ENCODE measurements at regions not wholly inside any gene's neighbourhood (a gene's known extent, or its start where the extent isn't known, plus 50 kb on each side); places are given as distances from the start of the nearest gene placed in this dataset.

DNA sequence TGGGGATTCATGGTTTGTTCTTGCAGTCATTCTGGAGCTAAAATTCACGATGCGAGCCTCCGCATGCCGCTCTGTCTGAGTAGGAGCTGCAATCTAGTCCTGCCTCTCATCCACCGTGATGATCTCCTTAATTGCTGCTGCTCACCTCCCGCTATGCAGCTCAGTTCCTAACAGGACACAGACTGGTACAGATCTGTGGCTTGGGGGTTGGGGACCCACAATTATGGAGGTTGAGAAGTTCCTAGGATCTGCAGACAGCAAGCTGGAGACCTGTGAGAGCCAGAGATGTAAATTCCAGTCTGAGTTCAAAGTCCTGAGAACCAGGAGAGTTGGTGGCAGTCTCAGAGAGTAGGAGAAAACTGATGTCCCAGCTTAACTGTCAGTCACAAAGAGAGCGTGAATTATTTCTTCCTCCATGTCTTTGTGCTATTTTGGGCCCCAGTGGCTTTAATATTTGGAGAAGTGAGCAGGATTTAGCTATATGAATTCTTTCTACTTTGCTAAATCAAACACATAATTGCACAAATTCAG is 378.7 kb upstream of the MAN1A1 start:
- TF ChIP-seq, protein P1, sequence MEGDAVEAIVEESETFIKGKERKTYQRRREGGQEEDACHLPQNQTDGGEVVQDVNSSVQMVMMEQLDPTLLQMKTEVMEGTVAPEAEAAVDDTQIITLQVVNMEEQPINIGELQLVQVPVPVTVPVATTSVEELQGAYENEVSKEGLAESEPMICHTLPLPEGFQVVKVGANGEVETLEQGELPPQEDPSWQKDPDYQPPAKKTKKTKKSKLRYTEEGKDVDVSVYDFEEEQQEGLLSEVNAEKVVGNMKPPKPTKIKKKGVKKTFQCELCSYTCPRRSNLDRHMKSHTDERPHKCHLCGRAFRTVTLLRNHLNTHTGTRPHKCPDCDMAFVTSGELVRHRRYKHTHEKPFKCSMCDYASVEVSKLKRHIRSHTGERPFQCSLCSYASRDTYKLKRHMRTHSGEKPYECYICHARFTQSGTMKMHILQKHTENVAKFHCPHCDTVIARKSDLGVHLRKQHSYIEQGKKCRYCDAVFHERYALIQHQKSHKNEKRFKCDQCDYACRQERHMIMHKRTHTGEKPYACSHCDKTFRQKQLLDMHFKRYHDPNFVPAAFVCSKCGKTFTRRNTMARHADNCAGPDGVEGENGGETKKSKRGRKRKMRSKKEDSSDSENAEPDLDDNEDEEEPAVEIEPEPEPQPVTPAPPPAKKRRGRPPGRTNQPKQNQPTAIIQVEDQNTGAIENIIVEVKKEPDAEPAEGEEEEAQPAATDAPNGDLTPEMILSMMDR (IDR thresholded peaks at IDR 0.05): no peak
- TF ChIP-seq, protein P2, sequence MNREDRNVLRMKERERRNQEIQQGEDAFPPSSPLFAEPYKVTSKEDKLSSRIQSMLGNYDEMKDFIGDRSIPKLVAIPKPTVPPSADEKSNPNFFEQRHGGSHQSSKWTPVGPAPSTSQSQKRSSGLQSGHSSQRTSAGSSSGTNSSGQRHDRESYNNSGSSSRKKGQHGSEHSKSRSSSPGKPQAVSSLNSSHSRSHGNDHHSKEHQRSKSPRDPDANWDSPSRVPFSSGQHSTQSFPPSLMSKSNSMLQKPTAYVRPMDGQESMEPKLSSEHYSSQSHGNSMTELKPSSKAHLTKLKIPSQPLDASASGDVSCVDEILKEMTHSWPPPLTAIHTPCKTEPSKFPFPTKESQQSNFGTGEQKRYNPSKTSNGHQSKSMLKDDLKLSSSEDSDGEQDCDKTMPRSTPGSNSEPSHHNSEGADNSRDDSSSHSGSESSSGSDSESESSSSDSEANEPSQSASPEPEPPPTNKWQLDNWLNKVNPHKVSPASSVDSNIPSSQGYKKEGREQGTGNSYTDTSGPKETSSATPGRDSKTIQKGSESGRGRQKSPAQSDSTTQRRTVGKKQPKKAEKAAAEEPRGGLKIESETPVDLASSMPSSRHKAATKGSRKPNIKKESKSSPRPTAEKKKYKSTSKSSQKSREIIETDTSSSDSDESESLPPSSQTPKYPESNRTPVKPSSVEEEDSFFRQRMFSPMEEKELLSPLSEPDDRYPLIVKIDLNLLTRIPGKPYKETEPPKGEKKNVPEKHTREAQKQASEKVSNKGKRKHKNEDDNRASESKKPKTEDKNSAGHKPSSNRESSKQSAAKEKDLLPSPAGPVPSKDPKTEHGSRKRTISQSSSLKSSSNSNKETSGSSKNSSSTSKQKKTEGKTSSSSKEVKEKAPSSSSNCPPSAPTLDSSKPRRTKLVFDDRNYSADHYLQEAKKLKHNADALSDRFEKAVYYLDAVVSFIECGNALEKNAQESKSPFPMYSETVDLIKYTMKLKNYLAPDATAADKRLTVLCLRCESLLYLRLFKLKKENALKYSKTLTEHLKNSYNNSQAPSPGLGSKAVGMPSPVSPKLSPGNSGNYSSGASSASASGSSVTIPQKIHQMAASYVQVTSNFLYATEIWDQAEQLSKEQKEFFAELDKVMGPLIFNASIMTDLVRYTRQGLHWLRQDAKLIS (CRISPR knock-in tag; IDR thresholded peaks at IDR 0.05; ENCODE audit: borderline replicate concordance): no peak
- TF ChIP-seq SP1 (CRISPR knock-in tag; conservative IDR thresholded peaks at IDR 0.05): no peak
- no peak for TF ChIP-seq SOX15 (CRISPR knock-in tag; IDR thresholded peaks at IDR 0.05)
- TF ChIP-seq, protein P3, sequence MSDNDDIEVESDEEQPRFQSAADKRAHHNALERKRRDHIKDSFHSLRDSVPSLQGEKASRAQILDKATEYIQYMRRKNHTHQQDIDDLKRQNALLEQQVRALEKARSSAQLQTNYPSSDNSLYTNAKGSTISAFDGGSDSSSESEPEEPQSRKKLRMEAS (CRISPR knock-in tag; IDR thresholded peaks at IDR 0.05): no peak
- TF ChIP-seq GABPB1 (CRISPR knock-in tag; IDR thresholded peaks at IDR 0.05): no peak
- no peak for TF ChIP-seq NR1H2 (CRISPR knock-in tag; IDR thresholded peaks at IDR 0.05)
- TF ChIP-seq RELA (CRISPR knock-in tag; IDR thresholded peaks at IDR 0.05; ENCODE audit: borderline replicate concordance): no peak
- TF ChIP-seq, protein P4, sequence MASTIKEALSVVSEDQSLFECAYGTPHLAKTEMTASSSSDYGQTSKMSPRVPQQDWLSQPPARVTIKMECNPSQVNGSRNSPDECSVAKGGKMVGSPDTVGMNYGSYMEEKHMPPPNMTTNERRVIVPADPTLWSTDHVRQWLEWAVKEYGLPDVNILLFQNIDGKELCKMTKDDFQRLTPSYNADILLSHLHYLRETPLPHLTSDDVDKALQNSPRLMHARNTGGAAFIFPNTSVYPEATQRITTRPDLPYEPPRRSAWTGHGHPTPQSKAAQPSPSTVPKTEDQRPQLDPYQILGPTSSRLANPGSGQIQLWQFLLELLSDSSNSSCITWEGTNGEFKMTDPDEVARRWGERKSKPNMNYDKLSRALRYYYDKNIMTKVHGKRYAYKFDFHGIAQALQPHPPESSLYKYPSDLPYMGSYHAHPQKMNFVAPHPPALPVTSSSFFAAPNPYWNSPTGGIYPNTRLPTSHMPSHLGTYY (CRISPR knock-in tag; IDR thresholded peaks at IDR 0.05): no peak
- no peak for TF ChIP-seq KAT7 (CRISPR knock-in tag; IDR thresholded peaks at IDR 0.05; ENCODE audit: borderline replicate concordance)
- TF ChIP-seq, protein P5, sequence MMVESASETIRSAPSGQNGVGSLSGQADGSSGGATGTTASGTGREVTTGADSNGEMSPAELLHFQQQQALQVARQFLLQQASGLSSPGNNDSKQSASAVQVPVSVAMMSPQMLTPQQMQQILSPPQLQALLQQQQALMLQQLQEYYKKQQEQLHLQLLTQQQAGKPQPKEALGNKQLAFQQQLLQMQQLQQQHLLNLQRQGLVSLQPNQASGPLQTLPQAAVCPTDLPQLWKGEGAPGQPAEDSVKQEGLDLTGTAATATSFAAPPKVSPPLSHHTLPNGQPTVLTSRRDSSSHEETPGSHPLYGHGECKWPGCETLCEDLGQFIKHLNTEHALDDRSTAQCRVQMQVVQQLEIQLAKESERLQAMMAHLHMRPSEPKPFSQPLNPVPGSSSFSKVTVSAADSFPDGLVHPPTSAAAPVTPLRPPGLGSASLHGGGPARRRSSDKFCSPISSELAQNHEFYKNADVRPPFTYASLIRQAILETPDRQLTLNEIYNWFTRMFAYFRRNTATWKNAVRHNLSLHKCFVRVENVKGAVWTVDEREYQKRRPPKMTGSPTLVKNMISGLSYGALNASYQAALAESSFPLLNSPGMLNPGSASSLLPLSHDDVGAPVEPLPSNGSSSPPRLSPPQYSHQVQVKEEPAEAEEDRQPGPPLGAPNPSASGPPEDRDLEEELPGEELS (CRISPR knock-in tag; IDR thresholded peaks at IDR 0.05): no peak
